Stomach (tissue), 4 donors: ENCODE measurements at regions not wholly inside any gene's neighbourhood (a gene's known extent, or its start where the extent isn't known, plus 50 kb on each side); places are given as distances from the start of the nearest gene placed in this dataset.

ENCODE experiments used
- CTCF ChIP-seq, 7 experiments: fragments of 450-650 bp in 4 of 7; fragments of 200-600 bp in 3 of 7; sonication (generic) in 3 of 7; IDR thresholded peaks; one replicate each; pipeline ENCODE4 v1.5.1; 2016 to 2019; ENCODE audit warnings: antibody characterized with exemption in 7 of 7, control low read depth in 2 of 7, mild to moderate bottlenecking in 1 of 7
- POLR2A ChIP-seq, 4 donors: fragments of 450-650 bp; IDR thresholded peaks; one replicate each; pipeline ENCODE4 v1.6.1; 2016; ENCODE audit warnings: antibody characterized with exemption in 4 of 4, control low read depth in 2 of 4, mild to moderate bottlenecking in 1 of 4, moderate library complexity in 1 of 4
- POLR2AphosphoS5 ChIP-seq, 3 donors: sonication (generic); formaldehyde crosslinking; IDR thresholded peaks; one replicate each; pipeline ENCODE4 v1.6.1; 2016; ENCODE audit warnings: antibody characterized with exemption in 3 of 3

GRCh38 chr15:95108673-95109072 lies 877.3 kb downstream of the MCTP2 start:
- TF ChIP-seq POLR2A (IDR thresholded peaks at IDR 0.05) (no peak), POLR2AphosphoS5 (IDR thresholded peaks at IDR 0.05) (no peak), CTCF (IDR thresholded peaks at IDR 0.05) (no peak)
